Mammary epithelial cell (primary cell): ENCODE measurements at regions not wholly inside any gene's neighbourhood (a gene's known extent, or its start where the extent isn't known, plus 50 kb on each side); places are given as distances from the start of the nearest gene placed in this dataset.

Source experiments
- CTCF ChIP-seq, 2 donors: IDR thresholded peaks in 1 of 2; conservative IDR thresholded peaks in 1 of 2; 2 replicates each; pipeline ENCODE4 v1.5.1; 2011 to 2012; ENCODE audit warnings: inconsistent platforms in 2 of 2, low read length in 2 of 2, mild to moderate bottlenecking in 2 of 2, control low read depth in 1 of 2, low read depth in 1 of 2; ENCODE audit not compliant: insufficient read depth in 1 of 2; ENCODE audit errors: extremely low read depth in 1 of 2
- EZH2 ChIP-seq: IDR thresholded peaks from 2 replicates; pipeline ENCODE4 v1.6.1; 2012; ENCODE audit warnings: low read length, inconsistent platforms, borderline replicate concordance

DNA sequence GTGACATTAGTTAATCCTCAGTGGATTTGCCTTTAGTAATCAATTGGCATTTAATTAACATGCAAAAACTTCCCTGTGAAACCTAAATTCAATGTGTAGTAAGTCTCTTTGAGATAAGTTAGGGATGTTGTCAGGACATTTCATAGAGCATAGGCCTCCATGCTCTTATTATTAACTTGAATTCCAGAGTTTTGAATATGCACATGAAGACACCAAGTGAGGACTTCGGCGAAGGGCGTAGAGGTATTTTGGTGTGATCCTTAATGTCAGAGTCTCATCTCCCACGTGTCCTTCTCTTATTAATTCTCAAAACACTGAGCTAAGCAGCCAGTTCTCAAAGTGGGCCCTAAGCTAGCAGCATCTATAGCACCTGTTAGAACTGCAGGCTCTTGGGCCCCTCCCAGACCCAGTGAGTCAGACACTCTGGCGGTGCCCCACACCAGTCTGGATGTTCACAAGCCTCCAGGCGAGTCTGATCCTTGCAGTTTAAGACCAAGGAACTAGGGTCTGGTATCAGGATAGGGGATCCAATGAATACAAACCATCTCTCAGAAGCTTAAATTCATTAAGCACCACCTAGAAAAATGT lies 292.1 kb downstream of the QKI start:
- TF ChIP-seq CTCF (conservative IDR thresholded peaks at IDR 0.05 in 1 of 2, IDR thresholded peaks at IDR 0.05 in 1 of 2; ENCODE audit: extremely low read depth in 1 of 2, insufficient read depth in 1 of 2, low read depth in 1 of 2, low read length in 2 of 2) = no peak
- no peak for TF ChIP-seq EZH2
